ENCODE measurements at regions not wholly inside any gene's neighbourhood (a gene's known extent, or its start where the extent isn't known, plus 50 kb on each side); places are given as distances from the start of the nearest gene placed in this dataset.
A peak's percentile ranks its signal among the peaks of the same experiment; 100 is the strongest.

DNA sequence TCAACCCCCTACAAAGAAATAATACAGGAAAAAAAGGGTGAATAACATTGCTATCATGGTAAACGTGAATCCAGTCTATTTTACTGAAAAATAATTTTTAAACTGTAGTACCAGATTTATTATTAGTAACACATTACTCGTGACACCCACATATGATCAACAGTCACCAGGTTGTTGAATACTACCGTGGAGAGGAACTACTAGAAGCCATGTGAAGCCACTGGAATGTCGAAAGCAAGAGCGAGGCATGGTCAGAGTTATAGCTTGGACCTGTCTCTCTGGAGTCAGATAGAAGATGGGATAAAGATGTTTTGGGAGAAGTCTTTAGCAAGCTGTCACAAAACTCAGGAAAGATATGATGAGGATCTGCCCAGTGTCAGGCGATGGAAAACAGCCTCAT is 63.2 kb upstream of the EPB41L3 start:
- no peak for DNase-seq (ENCODE audit: low read depth)
- TF ChIP-seq, protein P1, sequence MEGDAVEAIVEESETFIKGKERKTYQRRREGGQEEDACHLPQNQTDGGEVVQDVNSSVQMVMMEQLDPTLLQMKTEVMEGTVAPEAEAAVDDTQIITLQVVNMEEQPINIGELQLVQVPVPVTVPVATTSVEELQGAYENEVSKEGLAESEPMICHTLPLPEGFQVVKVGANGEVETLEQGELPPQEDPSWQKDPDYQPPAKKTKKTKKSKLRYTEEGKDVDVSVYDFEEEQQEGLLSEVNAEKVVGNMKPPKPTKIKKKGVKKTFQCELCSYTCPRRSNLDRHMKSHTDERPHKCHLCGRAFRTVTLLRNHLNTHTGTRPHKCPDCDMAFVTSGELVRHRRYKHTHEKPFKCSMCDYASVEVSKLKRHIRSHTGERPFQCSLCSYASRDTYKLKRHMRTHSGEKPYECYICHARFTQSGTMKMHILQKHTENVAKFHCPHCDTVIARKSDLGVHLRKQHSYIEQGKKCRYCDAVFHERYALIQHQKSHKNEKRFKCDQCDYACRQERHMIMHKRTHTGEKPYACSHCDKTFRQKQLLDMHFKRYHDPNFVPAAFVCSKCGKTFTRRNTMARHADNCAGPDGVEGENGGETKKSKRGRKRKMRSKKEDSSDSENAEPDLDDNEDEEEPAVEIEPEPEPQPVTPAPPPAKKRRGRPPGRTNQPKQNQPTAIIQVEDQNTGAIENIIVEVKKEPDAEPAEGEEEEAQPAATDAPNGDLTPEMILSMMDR (IDR thresholded peaks at IDR 0.05; ENCODE audit: low read length, missing control alignments) = no peak

DNA sequence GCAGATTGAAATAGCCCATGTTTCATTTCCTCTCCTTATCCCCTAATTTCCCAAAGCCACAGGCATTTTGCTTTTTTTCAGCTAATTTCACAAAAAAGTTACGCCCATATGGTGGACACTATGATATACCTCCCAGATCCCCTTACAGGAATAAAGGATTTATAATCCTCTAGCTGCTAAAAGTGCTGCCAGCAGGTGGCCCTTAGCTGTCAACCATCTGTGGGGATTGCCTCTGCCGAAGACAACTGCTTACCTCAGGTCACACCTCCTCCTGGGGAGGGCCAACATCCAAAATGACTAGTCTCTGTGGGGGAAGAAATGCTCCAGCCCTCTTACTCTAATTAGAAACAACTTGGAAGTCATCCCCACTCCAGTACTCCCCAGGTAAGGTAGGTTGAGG is 61.0 kb upstream of the EPB41L3 start:
- TF ChIP-seq, protein P1 (IDR thresholded peaks at IDR 0.05; ENCODE audit: low read length, missing control alignments) = no peak
- no peak for DNase-seq (ENCODE audit: low read depth)
- H3K4me3 ChIP-seq (replicated peaks; ENCODE audit: low read depth, low read length) = no peak overlapping the region

More for the DNA sequence above, 63.2 kb upstream of the EPB41L3 start:
- no peak overlapping the region for H3K4me3 ChIP-seq (replicated peaks; ENCODE audit: low read depth, low read length)

DNA sequence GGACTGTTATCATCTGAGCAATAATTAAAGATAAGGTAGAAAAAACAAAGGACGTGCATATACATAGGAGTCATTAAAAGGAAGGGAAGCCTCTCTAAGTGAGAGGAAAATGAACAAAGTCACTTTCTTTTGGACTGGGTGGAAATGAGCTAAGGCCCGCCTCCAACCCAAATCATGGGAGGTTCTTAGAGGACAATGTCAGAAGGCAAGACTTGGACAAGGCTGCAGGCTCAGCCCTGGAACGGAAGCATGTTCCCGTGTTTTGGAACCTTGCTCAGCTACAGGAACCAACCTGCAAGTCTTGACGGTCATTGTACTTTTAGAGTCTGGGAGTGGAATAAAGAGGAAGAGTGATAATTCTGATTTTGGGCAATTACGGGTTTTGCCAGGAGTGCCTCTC is 59.4 kb upstream of the EPB41L3 start:
- DNase-seq (ENCODE audit: low read depth) = no peak
- no peak overlapping the region for H3K4me3 ChIP-seq (replicated peaks; ENCODE audit: low read depth, low read length)
- TF ChIP-seq, protein P1 (IDR thresholded peaks at IDR 0.05; ENCODE audit: low read length, missing control alignments) = no peak

DNA sequence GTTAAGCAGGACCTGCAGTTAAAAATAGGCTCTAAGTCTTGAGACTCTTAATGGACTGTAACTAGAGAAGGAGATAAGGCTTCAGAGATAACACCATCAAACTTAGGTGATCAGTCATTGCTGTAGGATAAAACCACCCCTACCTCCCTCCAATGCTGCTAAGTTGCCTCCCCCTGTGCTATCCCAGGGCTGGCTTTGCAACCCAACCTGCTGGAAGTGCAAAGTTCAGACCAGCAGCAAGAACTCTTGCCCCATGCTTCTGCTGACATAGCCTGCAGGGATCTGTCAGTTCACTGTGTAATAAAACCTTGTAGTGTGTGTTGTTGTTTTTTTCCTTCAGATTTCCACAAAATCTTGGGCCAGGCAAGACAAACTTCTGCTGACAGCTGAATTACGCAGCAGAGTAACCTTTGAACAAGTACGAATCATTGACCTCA is 57.4 kb upstream of the EPB41L3 start:
- TF ChIP-seq, protein P1 (IDR thresholded peaks at IDR 0.05; ENCODE audit: low read length, missing control alignments) = no peak
- H3K4me3 ChIP-seq (replicated peaks; ENCODE audit: low read depth, low read length) = no peak overlapping the region
- no peak for DNase-seq (ENCODE audit: low read depth)

DNA sequence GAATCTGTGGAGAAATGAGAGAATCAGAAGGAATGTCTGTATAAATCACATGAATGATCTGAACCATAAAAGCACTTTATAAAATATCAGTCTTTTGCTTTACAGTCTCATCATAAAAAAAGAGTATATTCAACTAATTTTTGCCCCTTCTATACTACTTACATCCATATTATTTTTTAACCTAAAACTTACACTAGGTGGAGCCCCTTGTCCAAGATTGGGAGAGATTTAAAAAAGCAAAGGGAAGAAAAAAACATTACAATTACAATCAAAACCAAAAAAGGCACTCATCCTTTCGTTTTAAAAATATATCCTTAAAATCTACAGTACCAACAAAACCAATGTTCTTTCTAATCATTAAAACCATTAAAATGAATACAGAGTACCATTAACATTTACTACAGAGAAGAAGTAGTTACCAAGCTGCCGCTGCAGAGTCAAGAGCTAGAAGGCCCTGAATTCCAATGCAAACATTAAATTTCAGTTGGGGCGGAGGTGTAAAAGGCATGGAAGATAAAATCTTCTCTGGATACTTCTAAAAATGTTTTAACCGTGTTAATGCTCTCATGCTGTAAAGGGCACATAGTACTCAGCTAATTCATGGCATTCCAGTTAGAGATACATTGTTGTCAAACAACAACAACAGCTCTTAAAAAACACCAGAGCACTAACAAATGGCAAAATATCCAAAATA is 56.7 kb upstream of the EPB41L3 start:
- H3K4me3 ChIP-seq (replicated peaks; ENCODE audit: low read depth, low read length) = no peak overlapping the region
- peak; percentile 49 for DNase-seq (ENCODE audit: low read depth)
- TF ChIP-seq, protein P1 (IDR thresholded peaks at IDR 0.05; ENCODE audit: low read length, missing control alignments) = peak; percentile 47

DNA sequence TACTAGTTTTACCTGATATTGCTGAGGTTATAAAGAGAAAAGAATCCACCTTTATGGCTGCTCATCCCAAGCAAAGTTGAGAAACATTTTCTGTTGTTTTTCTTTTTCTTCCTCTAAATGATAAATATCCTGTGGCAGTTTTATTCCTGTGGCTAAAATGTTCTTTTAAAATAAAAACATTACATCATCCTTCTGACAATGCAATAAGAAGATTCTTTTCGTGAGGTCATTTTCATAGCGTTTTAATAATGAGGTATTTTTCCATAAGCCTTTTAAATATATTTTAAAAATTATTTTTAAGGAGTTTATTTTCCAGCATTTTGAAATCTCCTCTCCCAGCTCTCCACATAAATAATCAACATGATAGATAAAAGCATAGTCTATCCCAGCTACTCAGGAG is 52.8 kb upstream of the EPB41L3 start:
- no peak for DNase-seq (ENCODE audit: low read depth)

More for the DNA sequence above, 52.8 kb upstream of the EPB41L3 start:
- TF ChIP-seq, protein P1 (IDR thresholded peaks at IDR 0.05; ENCODE audit: low read length, missing control alignments) = no peak
- H3K4me3 ChIP-seq (replicated peaks; ENCODE audit: low read depth, low read length) = no peak overlapping the region

Data from fibroblast of pulmonary artery (primary cell).